Prostate gland (tissue), 2 donors: ENCODE measurements at regions not wholly inside any gene's neighbourhood (a gene's known extent, or its start where the extent isn't known, plus 50 kb on each side); places are given as distances from the start of the nearest gene placed in this dataset.

Experiments used
- DNase-seq: peaks from one replicate; pipeline ENCODE4 v3.0.0-alpha.2; 2019; ENCODE audit warnings: low spot score
- H3K27ac ChIP-seq, 2 donors: fragments of 200-600 bp; sonication (generic); 2 replicates each; pipeline ENCODE4 v1.5.1; 2017 to 2019
- H3K27me3 ChIP-seq: fragments of 200-600 bp; sonication (generic); replicated peaks from 2 replicates; pipeline ENCODE4 v1.5.1; 2019; ENCODE audit not compliant: insufficient read depth
- H3K36me3 ChIP-seq, 2 donors: fragments of 200-600 bp; sonication (generic); 1 replicate in 1 of 2; 2 replicates in 1 of 2; pipeline versions ENCODE4 v1.5.1 to v1.8.1; 2017 to 2019
- H3K4me1 ChIP-seq: fragments of 200-600 bp; sonication (generic); replicated peaks from 2 replicates; pipeline ENCODE4 v1.5.1; 2019
- H3K4me3 ChIP-seq, 2 donors: fragments of 200-600 bp; sonication (generic); 2 replicates each; pipeline ENCODE4 v1.5.1; 2017 to 2019
- H3K9me3 ChIP-seq: fragments of 200-600 bp; sonication (generic); 2 replicates; pipeline ENCODE4 v1.5.1; 2017
- POLR2A ChIP-seq: fragments of 450-650 bp; IDR thresholded peaks from one replicate; pipeline ENCODE4 v1.6.1; 2016; ENCODE audit warnings: antibody characterized with exemption, mild to moderate bottlenecking
- POLR2AphosphoS5 ChIP-seq: sonication (generic); formaldehyde crosslinking; IDR thresholded peaks from one replicate; pipeline ENCODE4 v1.6.1; 2017; ENCODE audit warnings: antibody characterized with exemption
- WGBS: methylation state at CpG from one replicate; pipeline ENCODE4 v1.1.5; 2018; 5-methylcytosine and 5-hydroxymethylcytosine counted together
- intact Hi-C: fragments of 100-400 bp; cut with DNase I; formaldehyde crosslinking; loops from one replicate; pipeline ENCODE4 v1.14.2; 2022
- TF ChIP-seq, protein P1 (sequence below), 4 experiments: fragments of 200-600 bp in 2 of 4; fragments of 450-650 bp in 2 of 4; sonication (generic) in 2 of 4; IDR thresholded peaks; 1 replicate in 3 of 4; 2 replicates in 1 of 4; pipeline ENCODE4 v1.5.1; 2016 to 2019; ENCODE audit warnings: antibody characterized with exemption in 4 of 4, mild to moderate bottlenecking in 2 of 4, moderate library complexity in 2 of 4

DNA sequence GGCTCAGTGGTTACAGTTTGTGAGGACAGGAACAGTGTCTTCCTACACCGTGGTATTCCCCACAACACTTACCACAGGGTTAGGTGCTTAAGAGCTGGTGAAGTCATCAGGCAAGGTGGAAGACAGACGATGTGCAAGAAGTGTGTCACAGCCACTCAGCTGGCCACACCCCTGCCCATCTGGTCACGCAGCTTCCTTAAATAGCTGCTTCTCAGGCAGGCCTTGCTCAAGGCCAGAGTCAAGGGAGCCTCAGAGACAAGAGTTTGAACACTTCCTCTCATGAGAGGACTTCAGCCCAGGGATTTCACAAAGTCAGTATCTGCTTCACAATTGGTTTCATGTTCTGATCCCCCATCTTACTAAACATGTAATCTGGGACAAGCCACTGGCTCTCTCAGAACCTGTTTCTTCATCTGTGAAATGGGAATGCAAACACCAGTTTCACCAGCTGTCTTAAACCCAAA, 80.3 kb upstream of the FRY start:
- H3K4me1 ChIP-seq, result no peaks in the 10 kb centered on the region
- H3K36me3 ChIP-seq, result no peaks in the 10 kb centered on the region
- no peak for TF ChIP-seq POLR2A
- TF ChIP-seq, protein P1, sequence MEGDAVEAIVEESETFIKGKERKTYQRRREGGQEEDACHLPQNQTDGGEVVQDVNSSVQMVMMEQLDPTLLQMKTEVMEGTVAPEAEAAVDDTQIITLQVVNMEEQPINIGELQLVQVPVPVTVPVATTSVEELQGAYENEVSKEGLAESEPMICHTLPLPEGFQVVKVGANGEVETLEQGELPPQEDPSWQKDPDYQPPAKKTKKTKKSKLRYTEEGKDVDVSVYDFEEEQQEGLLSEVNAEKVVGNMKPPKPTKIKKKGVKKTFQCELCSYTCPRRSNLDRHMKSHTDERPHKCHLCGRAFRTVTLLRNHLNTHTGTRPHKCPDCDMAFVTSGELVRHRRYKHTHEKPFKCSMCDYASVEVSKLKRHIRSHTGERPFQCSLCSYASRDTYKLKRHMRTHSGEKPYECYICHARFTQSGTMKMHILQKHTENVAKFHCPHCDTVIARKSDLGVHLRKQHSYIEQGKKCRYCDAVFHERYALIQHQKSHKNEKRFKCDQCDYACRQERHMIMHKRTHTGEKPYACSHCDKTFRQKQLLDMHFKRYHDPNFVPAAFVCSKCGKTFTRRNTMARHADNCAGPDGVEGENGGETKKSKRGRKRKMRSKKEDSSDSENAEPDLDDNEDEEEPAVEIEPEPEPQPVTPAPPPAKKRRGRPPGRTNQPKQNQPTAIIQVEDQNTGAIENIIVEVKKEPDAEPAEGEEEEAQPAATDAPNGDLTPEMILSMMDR (IDR thresholded peaks at IDR 0.05), result no peak
- no peak for TF ChIP-seq POLR2AphosphoS5
- WGBS, result 76% methylated on average over 3 of the region's 3 CpGs
- intact Hi-C loops, result no loop called here
- no peak overlapping the region for H3K4me3 ChIP-seq
- no peaks in the 10 kb centered on the region for H3K9me3 ChIP-seq
- no peak for DNase-seq
- H3K27ac ChIP-seq, result no peak overlapping the region
- no peaks in the 10 kb centered on the region for H3K27me3 ChIP-seq

GRCh38 chr13:31952641-31953380, 78.8 kb upstream of the FRY start:
- H3K36me3 ChIP-seq, result no peaks in the 10 kb centered on the region
- H3K9me3 ChIP-seq, result no peaks in the 10 kb centered on the region
- TF ChIP-seq POLR2A (no peak), POLR2AphosphoS5 (no peak)
- TF ChIP-seq, protein P1 (IDR thresholded peaks at IDR 0.05), result no peak
- no peaks in the 10 kb centered on the region for H3K27me3 ChIP-seq
- intact Hi-C loops, result no loop called here
- WGBS, result 97% methylated on average over 40 of the region's 40 CpGs
- no peak overlapping the region for H3K27ac ChIP-seq
- no peak overlapping the region for H3K4me3 ChIP-seq
- H3K4me1 ChIP-seq, result no peaks in the 10 kb centered on the region
- DNase-seq, result no peak

DNA sequence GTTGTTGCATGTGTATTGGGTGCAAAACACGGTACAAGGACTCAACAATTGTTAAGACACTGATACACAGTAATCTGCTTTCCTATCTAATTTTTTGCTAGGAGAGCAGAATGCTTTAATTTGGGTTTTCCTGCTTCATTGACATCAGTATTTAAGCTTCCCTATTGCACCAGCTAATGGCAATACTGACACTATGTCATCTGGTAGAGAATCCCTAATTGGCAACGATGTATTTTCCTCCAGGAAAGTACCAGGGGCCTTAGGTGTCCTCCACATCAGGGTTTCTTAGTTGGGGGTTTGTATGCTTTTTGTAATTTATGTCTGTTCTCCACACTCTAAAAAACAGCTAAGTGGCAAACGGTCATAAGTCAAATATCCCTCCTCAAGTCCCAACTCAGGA, 76.5 kb upstream of the FRY start:
- Histone ChIP-seq H3K9me3 (no peaks in the 10 kb centered on the region), H3K27ac (no peak overlapping the region), H3K4me3 (no peak overlapping the region), H3K27me3 (no peaks in the 10 kb centered on the region), H3K36me3 (no peaks in the 10 kb centered on the region), H3K4me1 (no peaks in the 10 kb centered on the region)
- no peak for TF ChIP-seq POLR2A
- no peak for TF ChIP-seq POLR2AphosphoS5
- TF ChIP-seq, protein P1 (IDR thresholded peaks at IDR 0.05), result no peak
- 89% methylated on average over 3 of the region's 3 CpGs for WGBS
- intact Hi-C loops, result no loop called here
- no peak for DNase-seq

GRCh38 chr13:31955741-31956140, 75.8 kb upstream of the FRY start:
- no peak for TF ChIP-seq POLR2AphosphoS5
- TF ChIP-seq POLR2A, result no peak
- TF ChIP-seq, protein P1 (IDR thresholded peaks at IDR 0.05), result no peak
- intact Hi-C loops, result no loop called here
- Histone ChIP-seq H3K4me3 (no peak overlapping the region), H3K4me1 (no peaks in the 10 kb centered on the region), H3K27ac (no peak overlapping the region), H3K9me3 (no peaks in the 10 kb centered on the region), H3K27me3 (no peaks in the 10 kb centered on the region), H3K36me3 (no peaks in the 10 kb centered on the region)
- no peak for DNase-seq
- WGBS, result 65% methylated on average over 5 of the region's 5 CpGs

DNA sequence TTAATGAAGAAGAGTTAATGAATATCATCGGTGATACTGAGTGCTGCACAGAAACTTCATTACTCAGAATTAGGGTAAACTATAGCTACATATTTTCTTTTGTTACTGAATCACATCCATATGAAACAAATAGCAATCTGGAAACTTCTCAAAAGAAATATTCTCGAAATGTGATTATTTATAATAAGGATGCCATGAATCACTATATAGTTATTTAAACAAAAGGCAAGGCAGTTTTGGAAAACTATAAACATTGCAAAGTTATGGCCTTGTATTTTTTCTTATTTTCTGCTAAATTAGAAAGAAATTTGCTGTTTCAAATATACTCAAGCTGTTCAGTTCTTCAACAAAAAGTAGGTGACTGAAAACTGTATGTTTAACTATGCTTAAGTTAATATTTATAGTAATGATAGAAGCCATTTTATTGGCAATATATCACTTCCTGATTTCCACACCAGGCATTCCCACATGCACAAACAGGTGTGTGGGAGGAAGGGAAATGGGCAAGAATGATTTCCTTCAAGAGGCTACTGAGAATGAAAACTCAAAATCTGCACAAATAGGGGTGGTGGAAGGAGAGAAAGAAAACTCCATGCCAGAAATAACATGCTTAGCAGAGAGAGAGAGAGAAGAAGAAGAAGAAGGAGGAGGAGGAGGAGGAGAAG, 74.5 kb upstream of the FRY start:
- no peaks in the 10 kb centered on the region for H3K36me3 ChIP-seq
- H3K9me3 ChIP-seq, result no peaks in the 10 kb centered on the region
- no peak overlapping the region for H3K27ac ChIP-seq
- no peak overlapping the region for H3K4me3 ChIP-seq
- TF ChIP-seq, protein P1 (IDR thresholded peaks at IDR 0.05), result no peak
- TF ChIP-seq POLR2A, result no peak
- no peak for TF ChIP-seq POLR2AphosphoS5
- intact Hi-C loops, result no loop called here
- DNase-seq, result no peak
- 70% methylated on average over 2 of the region's 2 CpGs for WGBS
- no peaks in the 10 kb centered on the region for H3K4me1 ChIP-seq
- H3K27me3 ChIP-seq, result no peaks in the 10 kb centered on the region
